ENCODE measurements at regions not wholly inside any gene's neighbourhood (a gene's known extent, or its start where the extent isn't known, plus 50 kb on each side); places are given as distances from the start of the nearest gene placed in this dataset.

GRCh38 chr17:17398188-17398942 is 78.4 kb upstream of the MED9 start:
- DNase-seq = no peak
- H3K27me3 ChIP-seq = peaks cover 0 to 8% (median 0%) of the 10 kb centered on the region in 3 donors
- intact Hi-C loops (cut with DNase I) = no loop called here
- no peaks in the 10 kb centered on the region for H3K4me1 ChIP-seq
- no peaks in the 10 kb centered on the region for H3K9me3 ChIP-seq
- WGBS, 2 donors = 75% methylated on average over 8 of the region's 8 CpGs
- no peaks in the 10 kb centered on the region for H3K36me3 ChIP-seq
- H3K4me3 ChIP-seq = no peak overlapping the region
- no peak for TF ChIP-seq POLR2A (IDR thresholded peaks at IDR 0.05)
- no peak for TF ChIP-seq POLR2AphosphoS5 (IDR thresholded peaks at IDR 0.05)
- TF ChIP-seq CTCF (IDR thresholded peaks at IDR 0.05) = no peak
- no peak for TF ChIP-seq EP300 (IDR thresholded peaks at IDR 0.05)
- peak overlapping the region in 1 of 4 donors; percentile 20 for H3K27ac ChIP-seq

- H3K36me3 ChIP-seq = no peaks in the 10 kb centered on the region
- intact Hi-C loops (cut with DNase I) = no loop called here
- H3K27me3 ChIP-seq = peaks cover 0 to 11% (median 0%) of the 10 kb centered on the region in 3 donors
- no peaks in the 10 kb centered on the region for H3K9me3 ChIP-seq
- no peak for DNase-seq
- H3K4me3 ChIP-seq = no peak overlapping the region
- no peaks in the 10 kb centered on the region for H3K4me1 ChIP-seq
- H3K27ac ChIP-seq = peak overlapping the region in 1 of 4 donors; percentile 20
- WGBS, 2 donors = 76 to 77% methylated on average over 15 of the region's 15 CpGs
- TF ChIP-seq POLR2AphosphoS5 (IDR thresholded peaks at IDR 0.05) = no peak
- TF ChIP-seq CTCF (IDR thresholded peaks at IDR 0.05) = no peak
- no peak for TF ChIP-seq POLR2A (IDR thresholded peaks at IDR 0.05)
- no peak for TF ChIP-seq EP300 (IDR thresholded peaks at IDR 0.05)
Observed at GRCh38 chr17:17398943-17399926, 77.6 kb upstream of the MED9 start.

DNA sequence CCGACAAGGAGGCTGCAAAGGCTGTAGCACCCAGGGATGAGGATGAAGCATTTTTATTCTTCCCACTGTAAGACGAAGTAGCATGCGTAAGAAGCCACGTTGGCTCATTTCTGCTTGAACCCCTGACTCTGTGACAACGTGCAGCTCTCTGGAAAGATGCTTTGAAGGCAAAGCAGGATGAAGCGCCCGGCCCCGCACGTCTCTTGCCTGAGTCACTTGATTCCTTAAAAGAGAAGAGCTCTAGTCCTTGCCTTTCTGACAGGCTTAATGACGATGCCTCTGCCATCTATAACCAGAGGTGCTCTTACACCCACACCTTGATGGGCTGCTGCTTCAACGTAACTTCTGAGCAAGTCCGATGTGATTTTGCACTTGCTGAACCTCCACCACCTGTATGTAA is 76.7 kb upstream of the MED9 start:
- no peak overlapping the region for H3K27ac ChIP-seq
- H3K36me3 ChIP-seq = no peaks in the 10 kb centered on the region
- H3K9me3 ChIP-seq = no peaks in the 10 kb centered on the region
- 90 to 92% methylated on average over 12 of the region's 12 CpGs for WGBS, 2 donors
- H3K27me3 ChIP-seq = peaks cover 0 to 11% (median 0%) of the 10 kb centered on the region in 3 donors
- intact Hi-C loops (cut with DNase I) = no loop called here
- H3K4me3 ChIP-seq = no peak overlapping the region
- TF ChIP-seq EP300 (IDR thresholded peaks at IDR 0.05) = no peak
- no peak for TF ChIP-seq CTCF (IDR thresholded peaks at IDR 0.05)
- TF ChIP-seq POLR2AphosphoS5 (IDR thresholded peaks at IDR 0.05) = no peak
- no peak for TF ChIP-seq POLR2A (IDR thresholded peaks at IDR 0.05)
- H3K4me1 ChIP-seq = no peaks in the 10 kb centered on the region
- DNase-seq = no peak

- H3K36me3 ChIP-seq = no peaks in the 10 kb centered on the region
Observed at GRCh38 chr17:17400566-17401184, 76.1 kb upstream of the MED9 start.

More at GRCh38 chr17:17400566-17401184, 76.1 kb upstream of the MED9 start:
- 82 to 88% methylated on average over 14 of the region's 14 CpGs for WGBS, 2 donors
- peaks cover 0 to 11% (median 0%) of the 10 kb centered on the region in 3 donors for H3K27me3 ChIP-seq
- no peak for TF ChIP-seq POLR2AphosphoS5 (IDR thresholded peaks at IDR 0.05)
- TF ChIP-seq POLR2A (IDR thresholded peaks at IDR 0.05) = no peak
- TF ChIP-seq CTCF (IDR thresholded peaks at IDR 0.05) = no peak
- TF ChIP-seq EP300 (IDR thresholded peaks at IDR 0.05) = no peak
- no peaks in the 10 kb centered on the region for H3K9me3 ChIP-seq
- no peak overlapping the region for H3K27ac ChIP-seq
- no peaks in the 10 kb centered on the region for H3K4me1 ChIP-seq
- no peak overlapping the region for H3K4me3 ChIP-seq
- intact Hi-C loops (cut with DNase I) = no loop called here
- no peak for DNase-seq

All from sigmoid colon (tissue), 6 donors.